ENCODE measurements at regions not wholly inside any gene's neighbourhood (a gene's known extent, or its start where the extent isn't known, plus 50 kb on each side); places are given as distances from the start of the nearest gene placed in this dataset.
"Not testable (repeated sequence)": the region's sequence is repeated elsewhere in the genome, so short reads cannot be mapped to it uniquely, and the experiment has no call there.

DNA sequence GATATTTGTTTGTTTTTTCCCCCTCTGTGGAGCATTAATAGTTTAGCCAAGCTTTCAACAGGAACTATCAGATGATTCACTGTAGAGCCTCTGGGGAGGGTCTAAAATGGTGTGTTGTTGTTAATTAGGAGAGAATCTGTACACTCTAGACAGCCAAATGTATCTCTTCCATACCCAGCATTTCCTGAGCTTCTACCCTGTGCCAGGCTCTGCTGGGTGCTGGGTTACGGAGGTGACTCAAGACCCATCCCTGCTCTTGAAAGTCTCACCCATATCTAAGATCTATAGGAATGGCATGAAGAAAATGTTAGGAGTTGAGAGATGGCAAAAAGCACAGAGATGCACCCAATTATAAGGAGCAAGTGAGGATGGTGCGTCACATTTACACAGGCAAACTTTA is 245.8 kb downstream of the C12orf75 start:
- FAIRE-seq (no peak), DNase-seq (ENCODE audit: low spot score) (no peak)

DNA sequence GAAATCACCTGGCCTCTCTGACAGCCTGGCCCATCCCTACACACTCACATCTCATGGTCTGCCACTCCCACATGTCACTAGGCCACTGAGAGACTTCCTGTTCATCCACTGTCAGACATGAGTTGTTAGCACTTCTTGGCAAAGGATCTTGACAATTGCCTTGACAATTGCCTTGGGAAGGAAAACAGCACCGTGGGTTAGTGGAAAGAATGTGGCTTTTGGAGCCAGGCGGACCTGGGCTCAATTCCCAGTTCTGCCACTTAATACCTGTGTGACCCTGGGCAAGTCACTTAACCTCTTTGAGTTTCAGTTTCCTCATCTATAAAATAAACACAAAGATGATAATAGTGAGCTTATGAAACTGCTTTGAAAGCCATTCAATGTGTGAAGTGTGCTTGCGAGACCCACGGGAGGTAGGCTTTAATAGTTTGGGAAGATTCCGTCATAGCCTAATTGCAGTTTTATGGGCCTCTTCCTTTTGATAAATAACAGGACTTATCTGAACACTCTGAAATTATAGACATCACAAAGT is 250.4 kb downstream of the C12orf75 start:
- no peak for FAIRE-seq
- DNase-seq (ENCODE audit: low spot score) = no peak

GRCh38 chr12:105581420-105581819 is 250.9 kb downstream of the C12orf75 start:
- DNase-seq (ENCODE audit: low spot score) = no peak
- FAIRE-seq = no peak

- no peak for DNase-seq (ENCODE audit: low spot score)
- no peak for FAIRE-seq
Measured at GRCh38 chr12:105585107-105585506, 254.6 kb downstream of the C12orf75 start.

- no peak for DNase-seq (ENCODE audit: low spot score)
- FAIRE-seq = no peak
Measured at GRCh38 chr12:105587237-105587636, 256.7 kb downstream of the C12orf75 start.

- FAIRE-seq (no peak), DNase-seq (ENCODE audit: low spot score) (no peak)
Measured at GRCh38 chr12:105588106-105588505, 257.6 kb downstream of the C12orf75 start.

DNA sequence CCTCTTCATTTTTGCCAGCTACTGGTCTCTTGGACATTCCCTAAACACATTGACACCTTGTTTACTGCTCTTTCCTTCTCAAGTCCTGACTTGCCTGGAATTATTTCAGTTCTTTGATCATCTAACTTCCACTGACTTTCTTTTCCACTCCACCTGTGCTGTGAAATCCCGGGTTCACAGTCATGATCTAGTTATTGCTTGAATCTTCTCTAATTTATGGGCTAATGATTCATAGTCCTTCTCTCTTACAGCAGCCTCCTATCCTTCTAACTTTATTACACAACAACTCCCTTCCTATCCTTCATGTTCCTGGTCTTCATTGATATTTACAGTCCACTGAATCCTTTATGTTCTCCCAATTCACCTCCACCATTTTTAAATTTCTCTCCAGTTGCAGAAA is 260.1 kb downstream of the C12orf75 start:
- no peak for FAIRE-seq
- DNase-seq (ENCODE audit: low spot score) = no peak

DNA sequence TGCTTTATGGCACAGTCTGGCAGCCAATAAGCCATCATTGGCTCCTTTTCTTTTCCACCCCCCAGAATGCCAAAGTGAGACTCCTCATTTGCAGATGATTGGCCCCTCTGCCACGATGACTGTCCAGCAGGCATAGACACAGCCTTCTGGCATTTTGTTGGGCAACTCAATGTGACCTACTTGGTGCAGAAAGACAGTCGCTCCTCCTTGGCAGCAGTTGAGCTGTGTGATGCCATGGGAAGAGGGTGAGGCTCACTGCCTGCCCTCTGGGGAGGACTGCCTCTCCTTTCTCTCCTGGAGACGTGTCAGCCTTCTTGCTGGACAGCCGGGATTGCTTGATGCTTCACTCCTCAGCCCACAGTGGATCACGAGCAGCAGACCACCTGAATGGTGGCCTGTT is 264.9 kb downstream of the C12orf75 start:
- no peak for FAIRE-seq

DNA sequence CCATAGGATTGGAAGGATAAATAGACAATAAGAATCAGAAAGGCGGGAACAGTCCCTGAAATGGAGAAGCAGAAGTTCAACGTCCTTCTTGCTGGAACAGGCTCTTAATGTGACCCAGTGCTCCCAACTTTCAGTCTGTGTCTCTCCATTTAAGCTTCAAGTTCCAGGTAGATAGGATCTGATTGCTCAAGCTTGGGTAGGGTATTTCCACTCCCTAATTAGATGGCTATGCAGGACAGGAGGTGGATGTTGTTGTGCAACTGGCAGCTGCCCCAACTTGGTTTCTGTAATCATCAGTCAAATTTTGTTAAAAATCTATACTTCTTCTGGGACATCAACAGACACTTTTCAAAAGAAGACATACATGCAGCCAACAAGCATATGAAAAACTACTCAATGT is 266.2 kb downstream of the C12orf75 start:
- DNase-seq (ENCODE audit: low spot score) (no peak), FAIRE-seq (no peak)

More for the DNA sequence above, 264.9 kb downstream of the C12orf75 start:
- no peak for DNase-seq (ENCODE audit: low spot score)

GRCh38 chr12:105598031-105598430 is 267.5 kb downstream of the C12orf75 start:
- DNase-seq (ENCODE audit: low spot score) (no peak), FAIRE-seq (no peak)

DNA sequence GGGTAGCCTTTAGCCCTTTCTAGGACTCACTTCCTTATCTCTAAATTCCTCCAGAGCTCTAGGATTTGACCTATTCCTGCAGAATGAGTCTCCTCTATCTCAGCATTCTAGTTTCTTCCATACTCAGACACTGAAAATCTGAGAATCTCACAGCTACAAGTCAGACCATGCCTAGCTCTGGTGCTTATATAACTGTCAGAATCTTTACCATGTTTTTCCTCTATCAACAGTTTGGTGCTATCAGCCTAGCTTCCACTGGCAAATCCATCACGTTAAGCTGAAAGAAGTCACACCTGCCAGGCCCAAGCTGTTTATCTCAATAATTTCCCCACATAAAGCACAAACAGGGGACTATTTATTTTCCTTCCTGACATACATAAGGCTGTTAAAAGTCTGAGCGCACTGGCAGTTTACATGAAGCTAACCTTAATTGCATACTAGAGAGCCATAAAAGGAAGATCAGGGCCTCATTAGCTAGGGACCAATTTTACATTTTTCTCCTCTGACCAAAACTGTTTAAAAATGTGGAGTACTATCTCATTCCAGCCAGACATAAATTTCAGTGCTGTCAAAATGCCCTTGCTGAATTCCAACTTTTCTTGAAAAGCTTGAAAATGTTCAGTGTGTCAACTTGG is 270.5 kb downstream of the C12orf75 start:
- DNase-seq (ENCODE audit: low spot score) (no peak), FAIRE-seq (no peak)

DNA sequence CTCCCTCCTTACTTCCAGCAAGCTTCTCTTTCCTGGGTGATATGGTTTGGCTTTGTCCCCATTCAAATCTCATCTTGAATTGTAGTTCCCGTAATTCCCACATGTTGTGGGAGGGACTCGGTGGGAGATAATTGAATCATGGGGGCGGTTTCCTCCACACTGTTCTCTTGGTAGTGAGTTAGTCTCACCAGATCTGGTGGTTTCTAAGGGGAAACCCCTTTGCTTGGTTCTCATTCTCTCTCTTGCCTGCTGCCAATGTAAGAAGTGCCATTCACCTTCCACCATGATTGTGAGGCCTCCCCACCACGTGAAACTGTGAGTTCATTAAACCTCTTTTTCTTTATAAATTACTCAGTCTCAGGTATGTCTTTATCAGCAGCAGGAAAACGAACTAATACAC is 271.8 kb downstream of the C12orf75 start:
- not testable (repeated sequence) for DNase-seq (ENCODE audit: low spot score); FAIRE-seq

DNA sequence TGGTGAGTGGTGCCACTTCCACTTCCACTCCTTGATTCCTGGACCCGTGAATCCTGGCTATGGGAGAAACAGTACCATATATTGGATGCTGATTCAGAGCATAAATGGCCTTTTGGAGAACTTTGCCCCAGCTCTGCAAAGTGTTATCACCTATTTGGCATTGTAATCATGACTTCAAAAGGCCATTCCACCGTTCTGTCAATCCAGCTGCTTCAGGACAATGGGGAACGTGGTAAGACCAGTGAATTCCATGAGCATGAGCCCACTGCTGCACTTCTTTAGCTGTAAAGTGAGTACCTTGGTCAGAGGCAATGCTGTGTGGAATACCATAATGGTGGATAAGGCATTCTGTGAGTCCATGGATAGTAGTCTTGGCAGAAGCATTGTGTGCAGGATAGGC is 273.8 kb downstream of the C12orf75 start:
- DNase-seq (ENCODE audit: low spot score); FAIRE-seq: not testable (repeated sequence)

GRCh38 chr12:105606613-105607012 is 276.1 kb downstream of the C12orf75 start:
- FAIRE-seq; DNase-seq (ENCODE audit: low spot score): not testable (repeated sequence)

DNA sequence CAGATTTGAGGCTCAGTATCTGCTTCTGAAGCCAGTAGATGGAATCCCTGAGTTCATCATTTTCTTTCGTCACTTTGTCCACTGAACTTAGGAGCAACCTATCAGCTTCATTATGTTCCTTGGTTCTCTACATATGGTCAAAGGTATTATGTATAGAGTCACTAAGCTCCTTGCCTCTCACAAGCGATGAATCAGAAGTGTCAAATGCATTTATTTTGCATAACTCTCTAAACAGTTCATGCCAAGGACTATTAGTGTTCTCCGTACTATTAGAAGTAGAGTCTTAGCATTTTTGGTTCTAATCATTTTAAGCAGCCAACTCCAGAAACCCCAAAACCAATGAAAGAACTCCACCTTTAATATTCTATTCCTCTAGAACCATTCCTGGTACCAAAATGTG is 278.5 kb downstream of the C12orf75 start:
- not testable (repeated sequence) for DNase-seq (ENCODE audit: low spot score); FAIRE-seq

DNA sequence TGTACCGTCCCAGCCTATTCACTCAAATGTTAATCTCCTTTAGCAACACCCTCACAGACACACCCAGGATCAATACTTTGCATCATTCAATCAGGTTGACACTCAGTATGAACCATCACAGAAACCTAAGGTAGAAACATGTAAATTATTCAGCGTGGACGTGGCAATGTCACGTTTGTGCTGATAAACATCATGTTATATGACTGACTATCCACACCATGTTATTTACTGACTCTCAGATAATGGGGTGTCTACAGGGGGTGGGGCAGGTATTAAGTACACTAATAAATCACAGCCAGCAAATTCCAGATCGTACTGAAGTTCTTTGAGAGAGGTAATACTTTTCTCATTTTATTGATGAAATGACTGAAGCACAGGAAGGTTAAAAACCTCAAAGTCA is 280.0 kb downstream of the C12orf75 start:
- DNase-seq (ENCODE audit: low spot score) = no peak
- FAIRE-seq = no peak

DNA sequence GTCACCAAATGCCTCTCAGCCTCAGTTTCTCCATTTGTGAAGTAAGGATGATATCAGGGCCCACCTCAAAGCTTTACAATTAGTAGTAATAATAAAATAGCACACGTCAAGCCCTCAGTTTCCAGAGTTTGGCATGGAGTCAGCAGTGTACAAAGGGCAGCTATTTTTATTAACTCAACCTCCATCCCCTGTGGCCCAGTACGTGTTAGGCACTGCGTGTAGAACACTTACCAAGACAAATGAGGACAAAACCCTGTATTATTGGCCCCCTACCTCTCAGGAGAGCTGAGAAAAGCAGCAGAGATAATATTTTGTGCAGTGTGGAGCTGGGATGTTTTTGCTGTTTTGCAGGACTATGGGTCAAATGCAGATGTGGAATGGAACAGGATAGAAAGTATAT is 280.8 kb downstream of the C12orf75 start:
- no peak for FAIRE-seq
- DNase-seq (ENCODE audit: low spot score) = no peak

- DNase-seq (ENCODE audit: low spot score) (no peak), FAIRE-seq (no peak)
Measured at GRCh38 chr12:105613269-105613668, 282.8 kb downstream of the C12orf75 start.

DNA sequence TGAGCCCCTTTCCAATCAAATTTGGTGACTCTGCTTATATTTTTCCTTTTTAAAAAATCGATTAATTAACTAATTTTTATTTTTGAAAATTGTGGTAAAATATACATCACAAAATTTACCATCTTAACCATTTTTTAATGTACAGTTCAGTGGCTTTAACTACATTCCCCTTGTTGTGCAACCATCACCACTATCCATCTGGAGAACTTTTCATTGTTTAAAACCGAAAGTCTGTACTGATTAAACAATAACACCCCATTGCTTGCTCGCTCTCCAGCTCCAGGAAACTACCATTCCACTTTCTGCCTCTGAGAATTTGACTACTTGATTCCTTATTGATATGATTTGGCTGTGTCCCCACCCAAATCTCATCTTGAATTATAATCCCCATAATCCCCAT is 283.4 kb downstream of the C12orf75 start:
- DNase-seq (ENCODE audit: low spot score) (no peak), FAIRE-seq (no peak)

DNA sequence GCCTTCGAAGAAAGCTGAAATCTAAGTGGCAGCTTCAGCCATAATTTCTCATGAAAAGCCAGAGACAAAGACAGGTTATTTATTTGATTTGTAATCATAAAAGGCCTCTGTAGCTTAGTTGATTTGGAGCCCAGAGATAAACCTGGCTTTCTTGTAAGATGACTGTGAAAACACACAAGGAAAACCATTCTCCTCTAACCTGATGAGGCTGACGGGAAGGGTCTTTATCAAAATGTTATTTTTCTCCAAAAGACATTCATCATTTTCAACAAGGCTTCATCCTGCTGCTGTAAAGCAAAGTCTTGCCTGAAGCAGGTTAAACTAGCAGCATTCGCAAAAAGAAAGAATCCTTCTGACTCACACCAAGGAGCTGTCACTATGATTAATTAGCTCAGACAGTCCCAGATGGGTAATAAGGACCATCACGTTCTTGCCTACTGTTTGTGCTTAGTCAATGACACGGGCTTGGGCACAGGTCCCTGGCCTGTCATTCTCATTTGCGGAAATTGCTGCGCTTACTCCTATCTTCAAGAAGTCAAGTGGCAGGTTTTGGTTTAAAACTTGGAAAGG is 286.6 kb downstream of the C12orf75 start:
- FAIRE-seq (no peak), DNase-seq (ENCODE audit: low spot score) (peak; percentile 2)

DNA sequence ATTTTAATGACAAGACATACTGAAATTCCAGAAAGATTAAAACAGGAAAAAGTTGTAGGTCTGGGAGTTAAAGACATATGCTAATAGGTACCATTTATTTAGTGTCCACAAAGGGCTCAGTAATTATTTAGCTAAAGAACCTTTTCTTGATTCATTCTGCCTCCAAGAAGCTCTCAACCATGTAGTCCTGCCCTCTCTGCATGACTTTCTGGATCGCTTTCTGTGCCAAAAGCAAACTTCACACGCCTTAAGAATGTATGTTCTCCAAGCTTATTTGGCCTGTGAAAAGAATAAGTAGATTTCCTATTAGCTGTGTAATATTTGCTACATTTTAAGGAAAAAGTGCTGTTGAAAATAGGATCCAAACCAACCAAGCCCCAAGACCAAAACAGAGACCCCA is 291.7 kb downstream of the C12orf75 start:
- DNase-seq (ENCODE audit: low spot score) = no peak
- FAIRE-seq = no peak

- FAIRE-seq (no peak), DNase-seq (ENCODE audit: low spot score) (no peak)
Measured at GRCh38 chr12:105622846-105623736, 292.6 kb downstream of the C12orf75 start.
